ENCODE measurements at regions not wholly inside any gene's neighbourhood (a gene's known extent, or its start where the extent isn't known, plus 50 kb on each side); places are given as distances from the start of the nearest gene placed in this dataset.

DNA sequence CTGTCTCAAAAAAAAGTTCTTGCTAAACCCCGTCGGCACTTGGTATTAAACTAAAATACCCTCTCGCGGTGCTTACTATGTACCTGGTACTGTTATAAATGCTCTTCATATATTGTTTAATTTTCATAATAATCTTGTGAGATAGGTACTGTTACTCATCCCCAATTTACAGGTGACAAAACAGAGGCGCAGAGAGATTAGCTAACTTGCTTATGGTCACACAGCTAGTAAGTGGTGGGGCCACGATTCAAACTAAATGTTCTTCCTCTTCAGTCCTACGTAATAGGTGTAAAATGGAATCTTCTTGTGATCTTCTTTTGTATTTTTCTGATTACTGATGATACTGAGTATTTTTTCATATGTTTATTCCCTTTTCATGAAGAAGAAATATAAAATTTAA, 51.3 kb downstream of the TET3 start:
- DNase-seq (ENCODE audit: low spot score) (no peak), ATAC-seq (no peak)
- intact Hi-C loops (cut with DNase I) = no loop called here

DNA sequence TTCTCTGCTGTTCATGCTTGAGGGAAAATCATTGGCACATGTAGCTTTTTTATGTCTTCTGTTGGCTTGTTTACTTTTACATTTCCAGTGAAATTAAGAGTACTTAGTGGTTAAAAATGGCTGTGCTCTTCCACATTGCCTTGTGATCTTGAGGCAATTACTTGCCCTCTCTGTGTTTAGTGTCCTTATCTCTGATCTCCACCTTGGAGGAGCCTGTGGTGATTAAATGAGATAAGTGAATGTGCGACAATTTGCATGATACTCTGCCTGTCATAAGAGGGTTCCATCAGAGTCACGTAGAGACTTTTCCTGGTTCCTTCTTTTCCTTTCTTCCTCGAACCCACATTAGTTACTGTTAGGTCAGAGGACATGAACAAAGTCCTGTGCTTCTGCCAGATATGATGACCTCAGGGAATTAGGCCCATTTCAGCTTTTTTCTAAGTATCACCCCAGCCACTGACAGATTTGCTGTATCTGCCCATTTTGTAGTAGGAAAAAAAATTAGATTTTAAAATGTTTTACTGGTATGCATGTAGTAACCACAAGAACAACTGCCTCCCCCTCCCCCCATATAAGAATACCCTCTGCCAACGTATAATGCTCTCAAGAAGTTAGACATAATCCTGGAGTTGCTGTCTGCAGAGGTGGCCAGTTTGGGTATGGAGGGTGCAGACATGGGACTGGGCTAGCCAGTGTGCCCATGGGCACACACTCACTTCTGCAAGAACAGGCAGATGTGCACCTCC, 51.9 kb downstream of the TET3 start:
- DNase-seq (ENCODE audit: low spot score) = no peak
- intact Hi-C loops (cut with DNase I) = no loop called here
- ATAC-seq = no peak

DNA sequence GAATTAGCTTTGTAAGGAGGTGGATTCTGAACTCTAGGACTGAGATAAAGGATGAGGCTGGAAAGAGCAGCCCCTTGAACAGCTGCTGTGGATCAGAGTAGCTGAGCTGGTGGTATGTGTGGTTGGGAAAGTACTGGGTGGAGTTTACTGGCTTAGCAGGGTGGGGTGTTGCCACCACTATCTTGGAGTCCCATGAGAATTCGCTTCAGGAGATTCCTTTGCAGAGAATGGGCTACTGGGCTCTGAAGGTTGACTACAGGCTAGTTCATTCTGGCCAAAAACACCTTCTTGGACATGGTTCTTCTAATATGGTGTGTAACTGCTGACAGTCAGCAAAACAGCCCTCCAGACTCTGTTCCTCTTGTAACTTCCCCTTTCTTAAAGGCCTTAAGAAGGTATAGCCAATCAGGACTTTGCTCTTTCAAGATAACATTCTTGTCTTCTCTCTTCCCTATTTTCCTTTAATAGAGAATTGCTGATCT, 52.7 kb downstream of the TET3 start:
- ATAC-seq (peak; percentile 79), DNase-seq (ENCODE audit: low spot score) (no peak)
- intact Hi-C loops (cut with DNase I) = no loop called here

DNA sequence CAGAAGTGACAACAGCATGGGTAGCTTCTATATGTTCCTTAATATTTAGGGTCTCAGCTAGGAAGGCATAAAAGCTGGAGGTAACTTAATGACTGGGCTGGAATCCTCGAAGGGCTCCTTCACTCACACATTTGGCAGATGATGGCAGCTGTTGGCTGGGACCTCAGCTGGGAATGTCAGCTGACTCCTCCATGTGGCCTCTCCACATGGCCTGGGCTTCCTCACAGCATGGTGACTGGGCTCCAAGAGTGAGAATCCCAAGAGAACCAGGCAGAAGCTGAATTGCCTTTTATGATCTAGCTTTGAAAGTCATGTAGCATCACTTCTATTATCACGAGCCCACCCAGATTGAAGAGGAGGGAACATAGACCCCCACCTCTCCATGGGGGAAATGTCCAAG, 54.9 kb downstream of the TET3 start:
- no peak for ATAC-seq
- intact Hi-C loops (cut with DNase I) = no loop called here
- DNase-seq (ENCODE audit: low spot score) = no peak

DNA sequence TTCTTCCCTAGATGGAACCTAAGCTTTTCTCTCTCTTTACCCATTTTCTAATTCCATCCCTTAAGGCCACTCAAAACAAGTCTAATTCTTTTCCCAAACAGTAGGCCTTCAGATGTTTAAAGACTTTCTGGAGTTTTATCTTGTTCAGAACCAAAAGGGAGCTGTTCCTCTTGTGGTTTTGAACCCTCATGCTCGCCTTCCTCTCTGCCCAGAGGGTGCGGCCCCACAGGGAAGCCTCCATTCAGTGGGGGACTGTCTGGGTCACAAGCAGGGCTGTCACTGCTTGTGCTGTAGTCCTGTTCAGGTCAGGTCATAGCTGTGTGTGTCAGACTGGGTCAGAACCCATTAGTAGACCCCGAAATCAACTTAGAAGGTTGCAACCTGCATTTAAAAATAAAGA, 56.5 kb downstream of the TET3 start:
- intact Hi-C loops (cut with DNase I) = no loop called here
- no peak for ATAC-seq
- no peak for DNase-seq (ENCODE audit: low spot score)

DNA sequence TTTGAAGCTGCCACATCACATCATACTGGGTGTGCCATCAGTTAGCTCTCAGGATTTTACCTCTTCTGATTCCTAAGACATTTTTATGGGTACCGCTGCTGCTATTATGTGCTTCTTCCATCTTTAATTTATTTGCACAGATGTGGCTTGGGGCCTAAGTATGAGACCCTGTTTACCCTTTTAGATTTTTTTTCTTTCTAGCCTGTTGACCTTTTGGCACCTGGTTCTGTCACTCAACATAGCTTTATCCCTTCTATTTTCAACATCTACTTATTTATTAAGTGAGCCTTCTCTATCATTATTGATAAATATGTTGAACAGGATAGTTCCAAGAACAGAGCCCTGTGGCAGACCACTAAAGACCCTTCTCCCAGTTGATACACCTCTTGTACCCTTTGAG, 57.0 kb downstream of the TET3 start:
- intact Hi-C loops (cut with DNase I) = no loop called here
- ATAC-seq = no peak

DNA sequence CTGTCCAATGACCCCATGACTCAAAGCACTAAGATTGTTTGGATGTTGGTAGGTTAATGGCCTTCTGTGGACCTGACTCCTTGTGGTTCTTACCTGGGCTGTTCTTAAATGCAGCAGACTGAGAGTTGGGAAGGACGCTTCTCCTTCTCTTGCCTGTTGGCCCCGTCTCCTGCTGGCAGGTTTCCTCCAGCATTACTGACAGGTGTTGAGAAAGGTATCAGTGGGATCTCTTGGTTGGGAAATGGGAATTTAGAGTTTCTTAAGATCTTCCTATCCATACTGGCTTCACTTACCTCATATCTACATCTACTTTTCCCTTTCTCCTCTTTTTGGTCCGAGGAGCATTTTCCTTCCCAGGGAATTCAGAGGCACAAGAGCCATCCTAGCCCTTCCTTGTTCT, 57.9 kb downstream of the TET3 start:
- intact Hi-C loops (cut with DNase I) = no loop called here
- DNase-seq (ENCODE audit: low spot score) = no peak
- no peak for ATAC-seq

More for the DNA sequence above, 57.0 kb downstream of the TET3 start:
- DNase-seq (ENCODE audit: low spot score) = no peak

DNA sequence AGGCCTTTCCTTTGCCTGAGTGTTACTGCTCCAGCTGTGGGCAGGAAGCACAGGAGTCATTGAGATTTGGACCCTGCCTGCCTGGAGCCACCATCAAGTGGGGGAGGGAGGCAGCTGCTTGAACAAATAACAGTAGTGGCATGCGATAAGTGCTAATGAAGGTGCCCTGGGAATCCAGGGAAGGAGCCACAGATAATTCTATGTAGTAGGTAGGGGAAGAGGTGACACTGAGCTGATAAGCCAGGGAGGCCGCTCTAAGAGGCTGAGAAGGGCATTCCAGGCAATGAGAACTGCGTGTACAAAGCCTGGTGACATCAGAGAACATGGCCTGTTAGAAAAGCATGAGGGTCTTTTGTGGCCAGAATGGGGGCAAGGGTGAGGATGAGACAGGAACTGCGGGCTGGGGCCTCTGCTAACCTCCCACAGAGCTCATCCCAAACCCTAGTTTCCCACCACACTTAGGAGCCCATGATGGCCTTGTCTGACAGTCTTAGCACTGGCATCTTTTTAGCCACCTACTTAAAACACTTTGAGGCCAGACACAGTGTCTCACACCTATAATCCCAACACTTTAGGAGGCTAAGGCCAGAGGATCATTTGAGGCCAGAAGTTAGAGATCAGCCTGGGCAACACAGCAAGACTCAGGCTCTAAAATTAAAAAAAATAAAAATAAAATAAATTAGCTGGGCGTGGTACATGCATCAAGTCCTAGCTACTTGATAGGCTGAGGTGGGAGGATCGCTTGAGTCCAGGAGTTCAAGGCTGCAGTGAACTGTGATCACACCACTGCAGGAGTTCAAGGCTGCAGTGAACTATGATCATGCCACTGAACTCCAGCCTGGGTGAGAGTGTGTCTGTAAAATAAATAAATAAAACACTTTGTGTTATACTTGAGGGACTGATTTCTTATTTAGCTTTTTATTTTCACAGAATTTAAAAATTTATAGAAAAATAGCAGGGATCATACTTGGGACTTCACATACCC, 58.9 kb downstream of the TET3 start:
- DNase-seq (ENCODE audit: low spot score) = no peak
- ATAC-seq = no peak
- intact Hi-C loops (cut with DNase I) = no loop called here

DNA sequence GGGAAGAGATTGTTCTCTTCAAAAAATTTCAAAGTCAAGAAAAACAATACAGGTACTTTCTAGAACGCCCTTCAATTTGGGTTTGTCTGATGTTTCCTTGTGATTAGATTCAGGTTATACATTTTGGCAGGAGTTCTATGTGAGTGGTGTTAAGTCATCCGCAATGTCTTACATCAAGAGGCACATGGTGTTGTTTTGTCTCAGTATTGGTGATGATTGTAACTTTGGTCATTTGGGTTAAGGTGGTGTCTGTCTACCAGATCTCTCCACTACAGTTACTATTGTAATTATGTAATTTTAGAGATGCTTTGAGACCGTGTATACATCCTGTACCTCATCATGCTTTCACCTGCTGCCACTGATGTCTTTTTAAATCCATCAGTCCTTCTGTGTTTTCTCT, 60.3 kb downstream of the TET3 start:
- no peak for ATAC-seq
- no peak for DNase-seq (ENCODE audit: low spot score)
- intact Hi-C loops (cut with DNase I) = no loop called here

DNA sequence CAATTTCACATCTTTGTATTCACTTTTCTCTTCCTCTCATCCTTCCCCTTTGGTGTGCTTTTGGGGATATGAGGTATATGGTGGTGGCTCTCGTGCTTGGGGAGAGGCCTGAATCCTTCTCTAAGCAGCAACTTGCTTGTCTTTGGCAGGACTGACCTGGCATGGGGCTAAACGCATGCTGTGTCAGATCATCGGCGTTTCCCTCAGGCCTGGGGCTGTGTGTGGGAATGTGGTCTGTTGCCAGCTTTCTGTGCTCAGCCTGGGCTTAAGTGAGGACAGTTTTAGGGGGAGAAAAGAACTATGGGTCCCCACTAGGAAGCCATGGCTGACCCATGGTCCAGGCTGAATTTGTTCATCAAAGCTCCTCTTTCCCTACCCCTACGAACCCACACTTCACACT, 60.7 kb downstream of the TET3 start:
- no peak for ATAC-seq
- DNase-seq (ENCODE audit: low spot score) = no peak
- intact Hi-C loops (cut with DNase I) = no loop called here

DNA sequence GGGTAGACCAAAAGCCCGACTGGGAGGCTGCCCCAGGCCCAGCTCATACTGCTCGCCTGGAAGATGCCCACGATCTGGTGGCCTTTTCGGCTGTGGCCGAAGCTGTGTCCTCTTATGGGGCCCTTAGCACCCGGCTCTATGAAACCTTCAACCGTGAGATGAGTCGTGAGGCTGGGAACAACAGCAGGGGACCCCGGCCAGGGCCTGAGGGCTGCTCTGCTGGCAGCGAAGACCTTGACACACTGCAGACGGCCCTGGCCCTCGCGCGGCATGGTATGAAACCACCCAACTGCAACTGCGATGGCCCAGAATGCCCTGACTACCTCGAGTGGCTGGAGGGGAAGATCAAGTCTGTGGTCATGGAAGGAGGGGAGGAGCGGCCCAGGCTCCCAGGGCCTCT, 61.7 kb downstream of the TET3 start:
- DNase-seq (ENCODE audit: low spot score) (no peak), ATAC-seq (no peak)
- intact Hi-C loops (cut with DNase I) = no loop called here

DNA sequence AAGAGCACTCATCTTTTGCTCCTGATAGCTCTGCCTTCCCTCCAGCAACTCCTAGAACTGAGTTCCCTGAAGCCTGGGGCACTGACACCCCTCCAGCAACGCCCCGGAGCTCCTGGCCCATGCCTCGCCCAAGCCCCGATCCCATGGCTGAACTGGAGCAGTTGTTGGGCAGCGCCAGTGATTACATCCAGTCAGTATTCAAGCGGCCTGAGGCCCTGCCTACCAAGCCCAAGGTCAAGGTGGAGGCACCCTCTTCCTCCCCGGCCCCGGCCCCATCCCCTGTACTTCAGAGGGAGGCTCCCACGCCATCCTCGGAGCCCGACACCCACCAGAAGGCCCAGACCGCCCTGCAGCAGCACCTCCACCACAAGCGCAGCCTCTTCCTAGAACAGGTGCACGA, 62.4 kb downstream of the TET3 start:
- intact Hi-C loops (cut with DNase I) = no loop called here
- ATAC-seq (no peak), DNase-seq (ENCODE audit: low spot score) (no peak)

DNA sequence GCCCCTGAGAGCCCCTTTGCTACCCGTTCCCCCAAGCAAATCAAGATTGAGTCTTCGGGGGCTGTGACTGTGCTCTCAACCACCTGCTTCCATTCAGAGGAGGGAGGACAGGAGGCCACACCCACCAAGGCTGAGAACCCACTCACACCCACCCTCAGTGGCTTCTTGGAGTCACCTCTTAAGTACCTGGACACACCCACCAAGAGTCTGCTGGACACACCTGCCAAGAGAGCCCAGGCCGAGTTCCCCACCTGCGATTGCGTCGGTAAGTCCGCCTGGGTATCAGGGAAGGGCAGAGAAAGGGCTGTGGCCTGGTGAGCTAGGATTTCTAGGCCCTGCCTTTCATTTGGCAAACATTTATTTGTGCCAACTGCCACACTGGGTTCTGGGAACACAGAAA, 63.4 kb downstream of the TET3 start:
- ATAC-seq (no peak), DNase-seq (ENCODE audit: low spot score) (no peak)
- intact Hi-C loops (cut with DNase I) = no loop called here

DNA sequence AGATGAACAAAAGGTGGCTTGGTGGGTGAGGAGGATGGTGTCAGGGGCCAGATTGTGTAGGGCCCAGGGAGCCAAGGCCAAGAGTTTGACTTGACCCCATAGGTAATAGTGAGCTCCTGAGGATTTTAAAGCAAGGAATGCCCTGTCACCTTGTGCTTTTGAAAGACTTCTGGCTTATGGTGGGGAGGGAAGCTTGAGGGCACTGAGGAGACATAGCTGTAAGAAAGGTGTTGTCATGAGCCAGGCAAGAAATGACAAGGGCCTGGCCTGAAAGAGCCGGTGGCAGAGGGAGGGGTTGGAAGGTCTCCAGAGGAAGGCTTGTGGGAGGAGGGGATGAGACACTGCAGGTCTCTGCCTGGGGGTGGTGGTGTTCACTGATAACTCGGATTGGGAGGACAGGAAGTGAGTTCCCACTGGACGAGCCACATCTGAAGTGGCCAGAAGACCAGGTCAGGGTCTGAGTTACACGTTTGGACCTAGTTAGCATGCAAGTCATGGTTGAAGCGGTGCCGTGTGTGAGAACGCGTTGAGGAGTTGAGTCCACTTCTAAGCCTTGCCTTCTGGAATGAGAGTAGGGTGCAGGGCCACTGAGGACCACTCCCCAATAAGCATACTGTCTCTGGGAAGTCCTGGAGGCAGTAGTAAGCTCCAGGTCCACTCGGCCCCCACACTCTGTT, 64.3 kb downstream of the TET3 start:
- ATAC-seq (no peak), DNase-seq (ENCODE audit: low spot score) (no peak)
- intact Hi-C loops (cut with DNase I) = no loop called here

DNA sequence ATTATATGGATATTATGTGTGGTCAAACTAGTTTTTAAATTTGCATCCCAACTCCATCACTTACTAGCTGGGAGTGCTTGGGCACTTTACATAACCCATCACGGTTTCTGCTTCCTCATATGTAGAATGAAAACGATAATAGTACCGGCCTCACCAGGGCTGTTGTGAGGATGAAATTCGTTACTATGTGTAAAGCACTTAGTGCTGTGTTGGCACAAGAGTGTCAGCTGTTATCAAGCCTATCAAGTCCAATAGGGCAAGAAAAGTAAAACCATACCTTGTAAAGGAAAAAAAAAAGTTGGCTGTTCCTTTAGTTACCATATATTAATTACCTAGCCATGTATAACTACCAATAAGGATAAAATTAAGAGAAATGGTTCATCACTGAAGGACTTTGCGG, 65.4 kb downstream of the TET3 start:
- intact Hi-C loops (cut with DNase I) = no loop called here
- ATAC-seq = no peak
- DNase-seq (ENCODE audit: low spot score) = no peak

DNA sequence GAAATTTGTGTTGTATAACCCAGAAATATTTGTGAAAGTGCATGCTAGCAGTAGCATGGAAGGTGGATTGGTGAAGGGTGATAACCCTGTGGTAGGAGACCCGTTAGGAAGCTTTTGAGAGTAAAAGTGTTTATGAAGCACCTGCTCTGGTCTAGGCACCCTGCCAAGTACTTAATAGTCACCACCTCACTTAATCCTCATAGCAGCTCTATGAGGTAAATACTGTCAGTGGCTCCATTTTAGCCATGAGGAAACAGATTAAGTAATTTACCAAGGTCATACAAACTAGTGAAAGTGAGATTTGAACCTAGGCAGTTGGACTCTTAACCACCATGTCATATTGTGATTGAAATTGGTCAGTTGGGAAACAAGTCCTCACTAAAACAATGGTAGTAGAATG, 66.8 kb downstream of the TET3 start:
- DNase-seq (ENCODE audit: low spot score) = no peak

DNA sequence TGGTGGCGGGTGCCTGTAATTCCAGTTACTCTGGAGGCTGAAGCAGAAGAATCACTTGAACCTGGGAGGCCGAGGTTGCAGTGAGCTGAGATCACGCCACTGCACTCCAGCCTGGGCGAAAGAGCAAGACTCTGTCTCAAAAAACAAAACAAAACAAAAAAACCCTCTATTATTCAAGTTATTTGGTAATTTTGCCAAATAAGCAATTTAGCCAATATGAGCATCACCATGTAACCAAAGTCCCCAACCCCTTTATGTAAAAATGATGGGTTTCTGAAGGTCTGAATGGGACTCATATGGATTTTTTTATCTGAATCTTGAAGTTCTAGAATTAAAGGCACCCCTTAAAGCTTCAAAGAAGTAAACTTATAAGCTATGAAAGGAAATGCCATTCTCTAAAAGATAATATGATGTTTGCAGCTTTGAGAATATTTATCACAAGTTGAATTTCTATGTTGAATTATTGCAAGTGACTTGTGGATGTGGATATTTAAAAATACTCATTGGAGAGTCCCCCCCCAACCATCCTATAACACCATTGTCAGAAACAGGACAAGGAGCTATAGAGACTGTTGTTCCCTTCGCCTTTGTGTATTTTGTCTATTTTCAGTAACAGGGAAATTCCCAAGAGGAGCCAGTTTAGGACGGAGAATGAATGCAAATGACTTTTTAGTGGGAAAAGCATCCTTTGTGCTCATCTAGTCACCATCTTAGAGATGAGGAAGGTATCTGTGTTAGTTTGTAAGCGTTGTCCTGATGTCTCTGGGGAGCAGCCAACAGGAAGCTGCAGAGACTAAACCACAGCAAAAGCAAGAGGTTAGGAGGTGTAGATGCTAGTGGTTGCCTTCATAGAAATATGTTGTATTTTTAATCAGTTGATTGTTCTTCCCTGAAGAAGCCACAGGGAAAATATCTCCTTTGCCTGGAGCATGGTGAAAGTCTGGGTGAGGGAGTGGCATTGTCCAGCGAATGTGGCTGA, 68.3 kb downstream of the TET3 start:
- ATAC-seq = no peak
- intact Hi-C loops (cut with DNase I) = no loop called here
- DNase-seq (ENCODE audit: low spot score) = no peak

More for the DNA sequence above, 66.8 kb downstream of the TET3 start:
- no peak for ATAC-seq
- intact Hi-C loops (cut with DNase I) = no loop called here

DNA sequence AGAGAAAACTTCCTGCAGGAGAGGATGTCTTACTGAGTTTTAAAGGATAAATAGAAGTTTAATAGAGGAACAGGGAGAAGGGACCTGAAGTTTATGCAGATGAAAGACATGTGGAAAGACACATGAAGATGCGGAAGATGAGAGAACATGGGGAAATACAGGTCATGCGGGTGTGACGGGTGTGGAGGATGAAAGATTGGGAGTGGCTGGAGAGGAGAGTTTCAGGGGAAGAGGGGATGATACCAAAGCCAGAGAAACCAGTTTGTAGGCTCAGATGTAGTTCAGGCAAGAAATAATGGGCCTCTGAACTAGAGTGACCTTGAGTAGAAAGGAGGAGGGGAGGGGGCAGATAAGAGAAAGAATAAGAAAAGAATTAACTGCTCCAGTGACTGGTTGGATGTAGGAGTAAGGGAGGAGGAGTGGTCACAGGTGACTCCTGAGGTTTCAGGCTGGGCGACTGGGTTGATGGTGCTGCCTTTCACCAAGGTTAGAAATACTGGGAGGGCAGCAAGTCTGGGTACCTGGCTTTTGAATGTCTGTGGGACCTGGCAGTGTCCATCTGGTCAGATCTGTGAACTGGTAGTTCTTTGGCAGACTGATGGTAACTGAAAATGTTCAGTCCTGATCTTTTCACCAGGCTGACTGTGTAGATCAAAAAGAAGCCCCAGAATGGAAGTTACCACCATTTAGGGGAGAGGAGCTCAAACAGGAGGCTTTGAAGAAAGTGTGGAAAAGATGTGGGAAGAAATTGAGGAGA, 69.4 kb downstream of the TET3 start:
- ATAC-seq (no peak), DNase-seq (ENCODE audit: low spot score) (no peak)
- intact Hi-C loops (cut with DNase I) = no loop called here

Data from sciatic nerve (tissue), 2 donors.